CD4-positive, CD25-positive, alpha-beta regulatory T cell (primary cell): ENCODE measurements at regions not wholly inside any gene's neighbourhood (a gene's known extent, or its start where the extent isn't known, plus 50 kb on each side); places are given as distances from the start of the nearest gene placed in this dataset.

Source experiments
- ATAC-seq, 2 donors: fragments of 150-1000 bp; cut with Tn5 transposase; one replicate each; pipeline ENCODE4 v1.10.0; 2021; ENCODE audit warnings: low read depth in 2 of 2, moderate number of reproducible peaks in 2 of 2, moderate library complexity in 1 of 2
- DNase-seq, 3 donors: peaks; one replicate each; pipeline versions ENCODE4 v3.0.0 to v3.0.0-alpha.2; 2012 to 2022; ENCODE audit warnings: mixed read lengths in 1 of 3
- H3K27ac ChIP-seq: one replicate; pipeline ENCODE4 v1.7.0; 2013; ENCODE audit warnings: mild to moderate bottlenecking, low read length; ENCODE audit not compliant: insufficient read depth, poor library complexity, severe bottlenecking
- H3K27me3 ChIP-seq: one replicate; pipeline ENCODE4 v1.7.0; 2013; ENCODE audit warnings: low read length; ENCODE audit not compliant: control insufficient read depth, insufficient read depth
- H3K36me3 ChIP-seq: one replicate; pipeline ENCODE4 v1.7.0; 2013; ENCODE audit warnings: mild to moderate bottlenecking, low read length, moderate library complexity; ENCODE audit not compliant: control insufficient read depth, insufficient read depth
- H3K4me1 ChIP-seq: 2 replicates; pipeline ENCODE4 v1.7.0; 2013; ENCODE audit warnings: mild to moderate bottlenecking, low read length; ENCODE audit not compliant: insufficient read depth, control insufficient read depth, poor library complexity, severe bottlenecking
- H3K4me3 ChIP-seq: one replicate; pipeline ENCODE4 v1.7.0; 2013; ENCODE audit warnings: low read depth, mild to moderate bottlenecking, low read length, moderate library complexity
- H3K9me3 ChIP-seq, 2 experiments: 1 replicate in 1 of 2; 2 replicates in 1 of 2; pipeline ENCODE4 v1.7.0; 2013; ENCODE audit warnings: low read length in 2 of 2, mild to moderate bottlenecking in 1 of 2, moderate library complexity in 1 of 2; ENCODE audit not compliant: control insufficient read depth in 2 of 2
- H3K27ac Mint-ChIP-seq, 3 donors: one replicate each; pipeline ENCODE4 v1.8.0; 2020 to 2022; ENCODE audit warnings: mild to moderate bottlenecking in 3 of 3, mixed read lengths in 3 of 3, moderate library complexity in 2 of 3
- H3K27me3 Mint-ChIP-seq: one replicate; pipeline ENCODE4 v1.8.0; 2022; ENCODE audit warnings: mild to moderate bottlenecking, mixed read lengths
- H3K36me3 Mint-ChIP-seq: one replicate; pipeline ENCODE4 v1.8.0; 2020; ENCODE audit warnings: mixed read lengths
- H3K4me1 Mint-ChIP-seq, 4 donors: one replicate each; pipeline ENCODE4 v1.8.0; 2020 to 2022; ENCODE audit warnings: mixed read lengths in 4 of 4, mild to moderate bottlenecking in 1 of 4
- H3K4me3 Mint-ChIP-seq, 4 donors: one replicate each; pipeline ENCODE4 v1.8.0; 2020 to 2022; ENCODE audit warnings: mild to moderate bottlenecking in 4 of 4, mixed read lengths in 4 of 4, moderate library complexity in 3 of 4
- H3K9me3 Mint-ChIP-seq, 7 donors: one replicate each; pipeline ENCODE4 v1.8.0; 2020 to 2022; ENCODE audit warnings: mixed read lengths in 7 of 7, mild to moderate bottlenecking in 3 of 7, moderate library complexity in 2 of 7

GRCh38 chr11:127369356-127369755 is 368.8 kb upstream of the KIRREL3 start:
- no peak overlapping the region for H3K27ac Mint-ChIP-seq
- ATAC-seq: no peak
- H3K4me1 Mint-ChIP-seq: no peaks in the 10 kb centered on the region

GRCh38 chr11:127362754-127363308 is 362.3 kb upstream of the KIRREL3 start:
- Mint-ChIP-seq H3K4me1 (no peaks in the 10 kb centered on the region), H3K4me3 (no peak overlapping the region), H3K36me3 (no peaks in the 10 kb centered on the region), H3K9me3 (peaks cover 0 to 2% (median 0%) of the 10 kb centered on the region in 7 donors), H3K27ac (no peak overlapping the region), H3K27me3 (no peaks in the 10 kb centered on the region)
- Histone ChIP-seq H3K4me1 (no peaks in the 10 kb centered on the region), H3K36me3 (no peaks in the 10 kb centered on the region), H3K27me3 (no peaks in the 10 kb centered on the region), H3K27ac (no peak overlapping the region), H3K9me3 (no peaks in the 10 kb centered on the region), H3K4me3 (no peak overlapping the region)
- DNase-seq (no peak), ATAC-seq (no peak)

More at GRCh38 chr11:127369356-127369755, 368.8 kb upstream of the KIRREL3 start:
- no peak overlapping the region for H3K27ac ChIP-seq
- no peak overlapping the region for H3K4me3 ChIP-seq
- DNase-seq: no peak
- no peaks in the 10 kb centered on the region for H3K27me3 ChIP-seq
- H3K27me3 Mint-ChIP-seq: no peaks in the 10 kb centered on the region
- H3K4me3 Mint-ChIP-seq: no peak overlapping the region
- no peaks in the 10 kb centered on the region for H3K36me3 ChIP-seq
- no peaks in the 10 kb centered on the region for H3K4me1 ChIP-seq
- no peaks in the 10 kb centered on the region for H3K9me3 Mint-ChIP-seq
- no peaks in the 10 kb centered on the region for H3K36me3 Mint-ChIP-seq
- no peaks in the 10 kb centered on the region for H3K9me3 ChIP-seq

DNA sequence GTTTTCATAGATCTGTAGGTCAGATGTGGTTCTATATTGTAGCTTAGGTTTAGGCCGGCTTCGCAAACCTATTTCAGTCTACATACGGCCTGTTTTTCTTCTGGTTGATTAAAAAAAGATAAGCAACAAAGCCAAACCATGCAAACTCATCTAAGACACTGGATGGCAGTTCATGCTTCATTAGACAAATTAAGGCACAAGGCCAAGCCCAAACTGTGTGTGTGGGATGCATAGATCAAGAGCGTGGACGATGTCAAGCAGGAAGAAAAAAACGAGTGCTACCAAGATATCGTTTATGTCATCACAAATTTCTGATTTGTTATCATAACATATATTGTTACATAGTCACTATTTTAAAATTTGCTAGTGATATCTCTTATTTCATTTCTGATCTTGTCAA is 357.6 kb upstream of the KIRREL3 start:
- no peak overlapping the region for H3K4me3 ChIP-seq

DNA sequence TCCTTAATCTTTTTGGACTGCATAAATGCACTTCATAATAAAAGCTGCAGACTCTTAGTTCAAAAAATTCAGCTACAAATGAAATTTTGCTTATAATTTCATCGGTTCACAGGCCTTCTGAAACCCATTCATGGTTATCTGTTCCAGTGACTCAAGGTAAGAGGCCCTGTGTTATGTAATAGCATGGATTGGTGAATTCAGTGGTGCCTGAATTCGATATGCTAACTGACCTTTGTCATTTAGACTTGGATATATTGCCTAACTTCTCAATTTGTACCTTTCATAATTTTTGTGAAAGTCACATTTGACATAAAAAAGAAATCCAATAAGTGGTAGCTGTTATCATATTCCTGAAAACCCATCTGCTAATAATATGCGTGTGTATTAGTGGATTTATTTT is 349.9 kb upstream of the KIRREL3 start:
- no peaks in the 10 kb centered on the region for H3K4me1 ChIP-seq
- H3K9me3 ChIP-seq: no peaks in the 10 kb centered on the region
- Mint-ChIP-seq H3K4me3 (no peak overlapping the region), H3K4me1 (no peaks in the 10 kb centered on the region), H3K9me3 (peaks cover 1 to 7% (median 4%) of the 10 kb centered on the region in 7 donors), H3K27me3 (peaks cover 5% of the 10 kb centered on the region), H3K36me3 (no peaks in the 10 kb centered on the region), H3K27ac (no peak overlapping the region)
- DNase-seq: no peak
- no peak overlapping the region for H3K27ac ChIP-seq
- H3K4me3 ChIP-seq: no peak overlapping the region
- no peaks in the 10 kb centered on the region for H3K27me3 ChIP-seq
- no peaks in the 10 kb centered on the region for H3K36me3 ChIP-seq
- ATAC-seq: no peak

More for the DNA sequence above, 357.6 kb upstream of the KIRREL3 start:
- no peaks in the 10 kb centered on the region for H3K27me3 ChIP-seq
- Mint-ChIP-seq H3K27me3 (no peaks in the 10 kb centered on the region), H3K36me3 (no peaks in the 10 kb centered on the region), H3K9me3 (peaks cover 0 to 2% (median 0%) of the 10 kb centered on the region in 7 donors), H3K27ac (no peak overlapping the region), H3K4me1 (no peaks in the 10 kb centered on the region), H3K4me3 (no peak overlapping the region)
- ATAC-seq: no peak
- H3K4me1 ChIP-seq: no peaks in the 10 kb centered on the region
- H3K36me3 ChIP-seq: no peaks in the 10 kb centered on the region
- H3K9me3 ChIP-seq: no peaks in the 10 kb centered on the region
- no peak for DNase-seq
- H3K27ac ChIP-seq: no peak overlapping the region

DNA sequence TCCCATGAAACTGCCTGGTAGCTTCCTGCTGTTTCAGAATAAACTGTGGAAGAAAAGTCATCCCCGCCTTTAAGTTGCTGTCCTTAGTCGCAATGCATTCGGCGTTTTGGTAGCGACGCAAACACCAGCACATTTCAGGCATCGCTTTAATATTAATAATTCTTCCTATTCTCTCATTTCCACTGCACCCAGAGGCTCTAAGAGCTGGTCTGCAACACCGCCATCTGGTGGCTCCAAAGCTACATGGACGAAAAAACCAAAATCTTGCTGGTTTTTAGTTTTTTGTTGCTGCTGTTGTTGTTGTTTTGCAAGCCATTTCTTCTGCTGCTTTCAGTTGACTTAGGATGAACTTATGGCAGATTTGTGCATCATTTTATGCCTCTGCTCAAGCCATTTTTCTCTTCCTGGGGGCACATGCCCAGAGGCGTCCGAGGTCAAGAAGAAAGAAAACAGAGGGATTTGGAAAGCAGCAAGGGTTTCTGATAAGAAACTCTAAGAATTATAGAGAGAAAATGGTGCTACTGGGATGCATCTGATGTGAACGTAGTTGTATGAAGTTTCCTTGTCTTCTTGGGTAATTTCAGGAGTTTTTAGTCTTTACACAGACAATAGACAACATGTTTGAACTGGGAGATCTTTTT is 345.4 kb upstream of the KIRREL3 start:
- H3K27me3 Mint-ChIP-seq: peaks cover 5% of the 10 kb centered on the region
- no peak overlapping the region for H3K27ac Mint-ChIP-seq
- H3K9me3 Mint-ChIP-seq: peaks cover 2 to 7% (median 4%) of the 10 kb centered on the region in 7 donors
- H3K4me3 Mint-ChIP-seq: no peak overlapping the region
- Histone ChIP-seq H3K4me1 (no peaks in the 10 kb centered on the region), H3K4me3 (no peak overlapping the region), H3K27ac (no peak overlapping the region), H3K9me3 (no peaks in the 10 kb centered on the region), H3K36me3 (no peaks in the 10 kb centered on the region), H3K27me3 (no peaks in the 10 kb centered on the region)
- DNase-seq (peak in 1 of 3 donors; percentile 14), ATAC-seq (no peak)
- H3K4me1 Mint-ChIP-seq: no peaks in the 10 kb centered on the region
- no peaks in the 10 kb centered on the region for H3K36me3 Mint-ChIP-seq

DNA sequence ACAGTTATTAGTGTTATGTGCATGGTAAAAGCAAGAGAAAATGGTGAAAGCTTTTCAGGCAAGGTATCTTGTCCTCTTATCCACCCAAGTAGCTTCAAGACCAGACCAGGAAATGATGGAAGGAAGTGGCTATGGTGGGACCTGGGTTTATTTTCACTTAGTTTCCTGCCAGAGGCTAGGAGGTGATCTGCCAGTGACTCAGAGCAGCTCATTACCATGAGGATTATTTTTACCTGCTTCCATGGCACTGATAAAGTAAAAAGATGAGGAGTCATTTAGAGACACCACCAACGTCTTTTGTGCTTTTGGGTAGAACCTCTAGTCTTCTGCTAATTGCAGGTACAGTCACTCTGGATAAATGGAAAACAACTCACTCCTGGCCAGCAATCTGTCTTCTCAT is 339.9 kb upstream of the KIRREL3 start:
- H3K27me3 Mint-ChIP-seq: no peaks in the 10 kb centered on the region
- no peak overlapping the region for H3K4me3 Mint-ChIP-seq
- H3K36me3 ChIP-seq: no peaks in the 10 kb centered on the region
- H3K9me3 Mint-ChIP-seq: peaks cover 0 to 5% (median 3%) of the 10 kb centered on the region in 7 donors
- no peaks in the 10 kb centered on the region for H3K4me1 Mint-ChIP-seq
- H3K9me3 ChIP-seq: no peaks in the 10 kb centered on the region
- no peaks in the 10 kb centered on the region for H3K36me3 Mint-ChIP-seq
- H3K4me1 ChIP-seq: no peaks in the 10 kb centered on the region
- H3K4me3 ChIP-seq: no peak overlapping the region
- ATAC-seq (no peak), DNase-seq (no peak)
- H3K27ac ChIP-seq: no peak overlapping the region
- no peak overlapping the region for H3K27ac Mint-ChIP-seq
- H3K27me3 ChIP-seq: no peaks in the 10 kb centered on the region

DNA sequence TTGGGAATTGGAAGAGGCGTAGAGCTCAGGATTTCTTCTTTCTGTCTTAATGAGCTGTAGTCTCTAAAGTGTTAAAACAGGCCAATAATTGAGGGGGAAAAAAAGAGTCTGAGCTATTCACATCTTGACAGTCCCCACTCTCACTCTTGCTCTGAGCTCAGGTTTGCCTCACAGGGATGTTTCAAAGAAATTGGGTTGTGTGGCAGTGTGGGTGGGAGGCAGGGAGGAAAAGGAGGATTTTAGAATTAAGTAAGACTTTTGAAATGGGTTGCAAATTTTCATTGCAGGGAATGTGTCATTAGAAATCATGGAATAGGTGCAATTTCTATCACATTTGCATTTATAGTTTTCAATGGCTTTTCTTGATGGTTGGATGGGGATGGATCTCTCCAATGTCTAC is 338.8 kb upstream of the KIRREL3 start:
- H3K27ac Mint-ChIP-seq: no peak overlapping the region
- DNase-seq (no peak), ATAC-seq (no peak)
- H3K4me1 ChIP-seq: no peaks in the 10 kb centered on the region
- H3K4me3 ChIP-seq: no peak overlapping the region
- H3K27me3 Mint-ChIP-seq: no peaks in the 10 kb centered on the region
- no peaks in the 10 kb centered on the region for H3K27me3 ChIP-seq
- H3K36me3 Mint-ChIP-seq: no peaks in the 10 kb centered on the region
- no peak overlapping the region for H3K4me3 Mint-ChIP-seq
- no peaks in the 10 kb centered on the region for H3K36me3 ChIP-seq
- peaks cover 0 to 5% (median 3%) of the 10 kb centered on the region in 7 donors for H3K9me3 Mint-ChIP-seq
- no peaks in the 10 kb centered on the region for H3K4me1 Mint-ChIP-seq
- H3K27ac ChIP-seq: no peak overlapping the region
- no peaks in the 10 kb centered on the region for H3K9me3 ChIP-seq
